ENCODE measurements at regions not wholly inside any gene's neighbourhood (a gene's known extent, or its start where the extent isn't known, plus 50 kb on each side); places are given as distances from the start of the nearest gene placed in this dataset.
"Not testable (repeated sequence)": the region's sequence is repeated elsewhere in the genome, so short reads cannot be mapped to it uniquely, and the experiment has no call there.

- BruUV-seq (replicated peaks): no TSS peak
- CTCF ChIA-PET (ENCODE audit: unreplicated experiment): no interaction called here
Measured at GRCh38 chr15:69704700-69705099, 252.1 kb downstream of the RPLP1 start.

GRCh38 chr15:69706353-69707097, 253.9 kb downstream of the RPLP1 start:
- CTCF ChIA-PET (ENCODE audit: unreplicated experiment): no interaction called here
- Histone ChIP-seq H3K9me2 (ENCODE audit: insufficient read depth, low read length) (no peaks in the 10 kb centered on the region), H4K20me1 (ENCODE audit: insufficient read depth, low read length) (no peaks in the 10 kb centered on the region), H3K36me3 (ENCODE audit: insufficient read depth, low read length) (no peaks in the 10 kb centered on the region), H3K27ac (ENCODE audit: low read depth, low read length, poor library complexity, severe bottlenecking) (no peak overlapping the region), H3K9me3 (ENCODE audit: low read length) (no peaks in the 10 kb centered on the region), H3K4me1 (ENCODE audit: insufficient read depth, low read length, poor library complexity, severe bottlenecking) (no peaks in the 10 kb centered on the region), H3K4me2 (ENCODE audit: low read length) (no peak overlapping the region), H2AFZ (ENCODE audit: low read length) (no peak overlapping the region), H3K79me2 (ENCODE audit: insufficient read depth, low read depth, low read length) (no peaks in the 10 kb centered on the region), H3K4me3 (ENCODE audit: low read depth, low read length, poor library complexity, severe bottlenecking) (no peak overlapping the region)
- BruUV-seq (replicated peaks): no TSS peak
- TF ChIP-seq EZH2phosphoT487 (IDR thresholded peaks at IDR 0.05; ENCODE audit: borderline replicate concordance, low read depth, low read length) (no peak), CTCF (conservative IDR thresholded peaks at IDR 0.05; ENCODE audit: low read length) (no peak)
- intact Hi-C loops (cut with micrococcal nuclease; ENCODE audit: unreplicated experiment): no loop called here
- DNase-seq (ENCODE audit: low spot score): no peak
- POLR2A ChIA-PET: no interaction called here

More at GRCh38 chr15:69704700-69705099, 252.1 kb downstream of the RPLP1 start:
- no peaks in the 10 kb centered on the region for H4K20me1 ChIP-seq (ENCODE audit: insufficient read depth, low read length)
- H3K27ac ChIP-seq (ENCODE audit: low read depth, low read length, poor library complexity, severe bottlenecking): no peak overlapping the region
- H3K4me3 ChIP-seq (ENCODE audit: low read depth, low read length, poor library complexity, severe bottlenecking): no peak overlapping the region
- no peak for DNase-seq (ENCODE audit: low spot score)
- no peak overlapping the region for H2AFZ ChIP-seq (ENCODE audit: low read length)
- POLR2A ChIA-PET: no interaction called here
- no peaks in the 10 kb centered on the region for H3K36me3 ChIP-seq (ENCODE audit: insufficient read depth, low read length)
- H3K4me2 ChIP-seq (ENCODE audit: low read length): no peak overlapping the region
- H3K9me3 ChIP-seq (ENCODE audit: low read length): no peaks in the 10 kb centered on the region
- intact Hi-C loops (cut with micrococcal nuclease; ENCODE audit: unreplicated experiment): no loop called here
- no peaks in the 10 kb centered on the region for H3K79me2 ChIP-seq (ENCODE audit: insufficient read depth, low read depth, low read length)
- TF ChIP-seq CTCF (conservative IDR thresholded peaks at IDR 0.05; ENCODE audit: low read length): no peak
- no peak for TF ChIP-seq EZH2phosphoT487 (IDR thresholded peaks at IDR 0.05; ENCODE audit: borderline replicate concordance, low read depth, low read length)
- no peaks in the 10 kb centered on the region for H3K9me2 ChIP-seq (ENCODE audit: insufficient read depth, low read length)
- H3K4me1 ChIP-seq (ENCODE audit: insufficient read depth, low read length, poor library complexity, severe bottlenecking): no peaks in the 10 kb centered on the region

- DNase-seq (ENCODE audit: low spot score); H2AFZ ChIP-seq (ENCODE audit: low read length); H4K20me1 ChIP-seq (ENCODE audit: insufficient read depth, low read length); H3K4me3 ChIP-seq (ENCODE audit: low read depth, low read length, poor library complexity, severe bottlenecking); H3K9me2 ChIP-seq (ENCODE audit: insufficient read depth, low read length); BruUV-seq (replicated peaks); intact Hi-C loops (cut with micrococcal nuclease; ENCODE audit: unreplicated experiment); H3K27ac ChIP-seq (ENCODE audit: low read depth, low read length, poor library complexity, severe bottlenecking); CTCF ChIA-PET (ENCODE audit: unreplicated experiment); H3K36me3 ChIP-seq (ENCODE audit: insufficient read depth, low read length); H3K4me2 ChIP-seq (ENCODE audit: low read length); H3K79me2 ChIP-seq (ENCODE audit: insufficient read depth, low read depth, low read length); POLR2A ChIA-PET; H3K9me3 ChIP-seq (ENCODE audit: low read length); H3K4me1 ChIP-seq (ENCODE audit: insufficient read depth, low read length, poor library complexity, severe bottlenecking): not testable (repeated sequence)
Measured at GRCh38 chr15:69707241-69707640, 254.6 kb downstream of the RPLP1 start.

- DNase-seq (ENCODE audit: low spot score); BruUV-seq (replicated peaks); H3K4me3 ChIP-seq (ENCODE audit: low read depth, low read length, poor library complexity, severe bottlenecking); H3K4me1 ChIP-seq (ENCODE audit: insufficient read depth, low read length, poor library complexity, severe bottlenecking); H3K79me2 ChIP-seq (ENCODE audit: insufficient read depth, low read depth, low read length); H3K9me3 ChIP-seq (ENCODE audit: low read length); H3K36me3 ChIP-seq (ENCODE audit: insufficient read depth, low read length); H3K27ac ChIP-seq (ENCODE audit: low read depth, low read length, poor library complexity, severe bottlenecking); intact Hi-C loops (cut with micrococcal nuclease; ENCODE audit: unreplicated experiment); CTCF ChIA-PET (ENCODE audit: unreplicated experiment); H3K4me2 ChIP-seq (ENCODE audit: low read length); H3K9me2 ChIP-seq (ENCODE audit: insufficient read depth, low read length); H2AFZ ChIP-seq (ENCODE audit: low read length); H4K20me1 ChIP-seq (ENCODE audit: insufficient read depth, low read length): not testable (repeated sequence)
- POLR2A ChIA-PET: interaction anchor here (0.7 kb wide), 1 partner anchor 161 kb away, joined by 3 read pairs; no protein-coding TSS in a partner anchor
Measured at GRCh38 chr15:69708436-69709122, 256.0 kb downstream of the RPLP1 start.
